ENCODE measurements at regions not wholly inside any gene's neighbourhood (a gene's known extent, or its start where the extent isn't known, plus 50 kb on each side); places are given as distances from the start of the nearest gene placed in this dataset.

DNA sequence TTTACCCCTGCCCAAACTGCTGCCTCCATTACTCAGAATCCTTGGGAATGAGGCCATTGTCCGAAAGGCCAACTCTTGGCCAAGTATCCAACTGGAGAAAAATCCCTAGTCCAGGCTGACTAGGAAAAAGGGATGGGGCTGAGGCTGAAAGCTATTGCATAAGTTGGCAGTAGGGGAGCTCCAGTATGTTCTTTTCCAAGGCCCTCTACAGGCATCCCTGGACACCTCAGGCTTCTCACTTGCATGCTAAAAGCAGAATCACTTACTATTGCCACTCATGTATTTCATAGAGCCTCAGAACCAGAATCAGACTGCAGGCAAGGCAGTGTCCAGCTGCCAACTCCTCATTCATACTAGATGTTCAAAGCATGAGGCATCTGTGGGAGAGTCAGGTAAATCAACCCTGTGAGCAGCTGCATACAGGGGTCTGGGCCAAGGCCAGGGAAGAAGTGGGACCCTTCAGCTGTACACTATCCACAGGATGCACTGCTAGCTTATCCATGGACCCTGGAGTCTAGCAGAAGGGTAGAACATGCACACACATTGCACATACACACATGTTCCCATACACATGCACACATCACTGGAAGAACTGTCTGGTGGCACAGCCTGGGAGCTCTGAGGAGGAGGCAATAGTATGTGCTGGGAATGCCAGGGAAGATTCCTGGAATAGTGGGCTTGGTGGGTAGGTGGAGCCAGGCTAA is 195.3 kb downstream of the C1orf94 start:
- TF ChIP-seq, protein P1, sequence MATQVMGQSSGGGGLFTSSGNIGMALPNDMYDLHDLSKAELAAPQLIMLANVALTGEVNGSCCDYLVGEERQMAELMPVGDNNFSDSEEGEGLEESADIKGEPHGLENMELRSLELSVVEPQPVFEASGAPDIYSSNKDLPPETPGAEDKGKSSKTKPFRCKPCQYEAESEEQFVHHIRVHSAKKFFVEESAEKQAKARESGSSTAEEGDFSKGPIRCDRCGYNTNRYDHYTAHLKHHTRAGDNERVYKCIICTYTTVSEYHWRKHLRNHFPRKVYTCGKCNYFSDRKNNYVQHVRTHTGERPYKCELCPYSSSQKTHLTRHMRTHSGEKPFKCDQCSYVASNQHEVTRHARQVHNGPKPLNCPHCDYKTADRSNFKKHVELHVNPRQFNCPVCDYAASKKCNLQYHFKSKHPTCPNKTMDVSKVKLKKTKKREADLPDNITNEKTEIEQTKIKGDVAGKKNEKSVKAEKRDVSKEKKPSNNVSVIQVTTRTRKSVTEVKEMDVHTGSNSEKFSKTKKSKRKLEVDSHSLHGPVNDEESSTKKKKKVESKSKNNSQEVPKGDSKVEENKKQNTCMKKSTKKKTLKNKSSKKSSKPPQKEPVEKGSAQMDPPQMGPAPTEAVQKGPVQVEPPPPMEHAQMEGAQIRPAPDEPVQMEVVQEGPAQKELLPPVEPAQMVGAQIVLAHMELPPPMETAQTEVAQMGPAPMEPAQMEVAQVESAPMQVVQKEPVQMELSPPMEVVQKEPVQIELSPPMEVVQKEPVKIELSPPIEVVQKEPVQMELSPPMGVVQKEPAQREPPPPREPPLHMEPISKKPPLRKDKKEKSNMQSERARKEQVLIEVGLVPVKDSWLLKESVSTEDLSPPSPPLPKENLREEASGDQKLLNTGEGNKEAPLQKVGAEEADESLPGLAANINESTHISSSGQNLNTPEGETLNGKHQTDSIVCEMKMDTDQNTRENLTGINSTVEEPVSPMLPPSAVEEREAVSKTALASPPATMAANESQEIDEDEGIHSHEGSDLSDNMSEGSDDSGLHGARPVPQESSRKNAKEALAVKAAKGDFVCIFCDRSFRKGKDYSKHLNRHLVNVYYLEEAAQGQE (IDR thresholded peaks at IDR 0.05): no peak
- TF ChIP-seq, protein P2, sequence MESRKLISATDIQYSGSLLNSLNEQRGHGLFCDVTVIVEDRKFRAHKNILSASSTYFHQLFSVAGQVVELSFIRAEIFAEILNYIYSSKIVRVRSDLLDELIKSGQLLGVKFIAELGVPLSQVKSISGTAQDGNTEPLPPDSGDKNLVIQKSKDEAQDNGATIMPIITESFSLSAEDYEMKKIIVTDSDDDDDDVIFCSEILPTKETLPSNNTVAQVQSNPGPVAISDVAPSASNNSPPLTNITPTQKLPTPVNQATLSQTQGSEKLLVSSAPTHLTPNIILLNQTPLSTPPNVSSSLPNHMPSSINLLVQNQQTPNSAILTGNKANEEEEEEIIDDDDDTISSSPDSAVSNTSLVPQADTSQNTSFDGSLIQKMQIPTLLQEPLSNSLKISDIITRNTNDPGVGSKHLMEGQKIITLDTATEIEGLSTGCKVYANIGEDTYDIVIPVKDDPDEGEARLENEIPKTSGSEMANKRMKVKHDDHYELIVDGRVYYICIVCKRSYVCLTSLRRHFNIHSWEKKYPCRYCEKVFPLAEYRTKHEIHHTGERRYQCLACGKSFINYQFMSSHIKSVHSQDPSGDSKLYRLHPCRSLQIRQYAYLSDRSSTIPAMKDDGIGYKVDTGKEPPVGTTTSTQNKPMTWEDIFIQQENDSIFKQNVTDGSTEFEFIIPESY (IDR thresholded peaks at IDR 0.05): no peak
- TF ChIP-seq HNF4A (conservative IDR thresholded peaks at IDR 0.05) (no peak), RAD21 (IDR thresholded peaks at IDR 0.05) (no peak), JUND (IDR thresholded peaks at IDR 0.05) (no peak), TAF1 (conservative IDR thresholded peaks at IDR 0.05) (no peak), HNF4G (IDR thresholded peaks at IDR 0.05) (no peak), RXRA (IDR thresholded peaks at IDR 0.05) (no peak), YY1 (IDR thresholded peaks at IDR 0.05) (no peak), FOXA1 (IDR thresholded peaks at IDR 0.05) (no peak), NR2F2 (IDR thresholded peaks at IDR 0.05) (no peak), FOXA2 (IDR thresholded peaks at IDR 0.05) (no peak), EGR1 (IDR thresholded peaks at IDR 0.05; ENCODE audit: low read depth in 2 of 2) (no peak), SP1 (IDR thresholded peaks at IDR 0.05) (no peak), GABPA (IDR thresholded peaks at IDR 0.05 in 1 of 2, conservative IDR thresholded peaks at IDR 0.05 in 1 of 2) (no peak)
- TF ChIP-seq, protein P3, sequence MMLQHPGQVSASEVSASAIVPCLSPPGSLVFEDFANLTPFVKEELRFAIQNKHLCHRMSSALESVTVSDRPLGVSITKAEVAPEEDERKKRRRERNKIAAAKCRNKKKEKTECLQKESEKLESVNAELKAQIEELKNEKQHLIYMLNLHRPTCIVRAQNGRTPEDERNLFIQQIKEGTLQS (IDR thresholded peaks at IDR 0.05): no peak
- TF ChIP-seq, protein P4, sequence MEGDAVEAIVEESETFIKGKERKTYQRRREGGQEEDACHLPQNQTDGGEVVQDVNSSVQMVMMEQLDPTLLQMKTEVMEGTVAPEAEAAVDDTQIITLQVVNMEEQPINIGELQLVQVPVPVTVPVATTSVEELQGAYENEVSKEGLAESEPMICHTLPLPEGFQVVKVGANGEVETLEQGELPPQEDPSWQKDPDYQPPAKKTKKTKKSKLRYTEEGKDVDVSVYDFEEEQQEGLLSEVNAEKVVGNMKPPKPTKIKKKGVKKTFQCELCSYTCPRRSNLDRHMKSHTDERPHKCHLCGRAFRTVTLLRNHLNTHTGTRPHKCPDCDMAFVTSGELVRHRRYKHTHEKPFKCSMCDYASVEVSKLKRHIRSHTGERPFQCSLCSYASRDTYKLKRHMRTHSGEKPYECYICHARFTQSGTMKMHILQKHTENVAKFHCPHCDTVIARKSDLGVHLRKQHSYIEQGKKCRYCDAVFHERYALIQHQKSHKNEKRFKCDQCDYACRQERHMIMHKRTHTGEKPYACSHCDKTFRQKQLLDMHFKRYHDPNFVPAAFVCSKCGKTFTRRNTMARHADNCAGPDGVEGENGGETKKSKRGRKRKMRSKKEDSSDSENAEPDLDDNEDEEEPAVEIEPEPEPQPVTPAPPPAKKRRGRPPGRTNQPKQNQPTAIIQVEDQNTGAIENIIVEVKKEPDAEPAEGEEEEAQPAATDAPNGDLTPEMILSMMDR (IDR thresholded peaks at IDR 0.05; ENCODE audit: low read depth, low read length, missing input control): no peak
- TF ChIP-seq, protein P5, sequence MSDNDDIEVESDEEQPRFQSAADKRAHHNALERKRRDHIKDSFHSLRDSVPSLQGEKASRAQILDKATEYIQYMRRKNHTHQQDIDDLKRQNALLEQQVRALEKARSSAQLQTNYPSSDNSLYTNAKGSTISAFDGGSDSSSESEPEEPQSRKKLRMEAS (IDR thresholded peaks at IDR 0.05): no peak
- peak; percentile 12 for DNase-seq (ENCODE audit: low spot score)
- Histone ChIP-seq H3K9me3 (ENCODE audit: control insufficient read depth in 4 of 4, low read length in 3 of 4) (no peaks in the 10 kb centered on the region), H3K27me3 (ENCODE audit: control insufficient read depth in 4 of 4, insufficient read depth in 4 of 4, low read length in 3 of 4) (peaks cover 0 to 3% (median 0%) of the 10 kb centered on the region in 4 donors), H3K9ac (ENCODE audit: low read depth in 1 of 2, low read length in 2 of 2) (no peak overlapping the region), H3K27ac (ENCODE audit: low read depth in 1 of 2, low read length in 2 of 2) (no peak overlapping the region), H3K36me3 (ENCODE audit: control insufficient read depth in 4 of 4, insufficient read depth in 3 of 4, low read depth in 1 of 4, low read length in 3 of 4) (no peaks in the 10 kb centered on the region), H3K4me3 (ENCODE audit: low read depth in 1 of 3, low read length in 3 of 3) (no peak overlapping the region), H3K4me1 (ENCODE audit: control insufficient read depth in 4 of 4, insufficient read depth in 4 of 4, low read length in 3 of 4) (no peaks in the 10 kb centered on the region)
- WGBS: 63% methylated on average over 1 of the region's 1 CpG

Measured in liver (tissue), 8 donors.